Caco-2 (cell line): ENCODE measurements at regions not wholly inside any gene's neighbourhood (a gene's known extent, or its start where the extent isn't known, plus 50 kb on each side); places are given as distances from the start of the nearest gene placed in this dataset.

ENCODE experiments used
- BruUV-seq: library from RNA; stranded (reverse); fragments of 400-500 nt; replicated peaks from 2 replicates; lab custom pipeline; 2021; lab: Mats Ljungman, UMichigan
- CTCF ChIA-PET: fragments of 300-600 bp; sonication (Branson Sonifier 250); formaldehyde crosslinking; loops from one replicate; lab custom pipeline; 2022; ENCODE audit warnings: antibody characterized with exemption; lab: Charles Lee
- POLR2A ChIA-PET: fragments of 300-600 bp; sonication (Branson Sonifier 250); formaldehyde crosslinking; loops from one replicate; lab custom pipeline; 2022; ENCODE audit warnings: antibody characterized with exemption; lab: Charles Lee
- DNase-seq, 2 experiments: peaks; one replicate each; pipeline versions ENCODE4 v3.0.0 to v3.0.0-alpha.2; 2020 to 2022
- H3K27me3 ChIP-seq: replicated peaks from 2 replicates; pipeline ENCODE4 v1.6.0; 2011; ENCODE audit warnings: low read length; ENCODE audit not compliant: control insufficient read depth, insufficient read depth
- H3K36me3 ChIP-seq: 2 replicates; pipeline ENCODE4 v1.5.1; 2011; ENCODE audit warnings: low read length; ENCODE audit not compliant: control insufficient read depth, insufficient read depth
- H3K4me1 ChIP-seq: fragments of 250-450 bp; sonication (Bioruptor Pico); 2 replicates; pipeline ENCODE4 v1.5.1; 2020; ENCODE audit warnings: mild to moderate bottlenecking
- H3K4me3 ChIP-seq: 2 replicates; pipeline ENCODE4 v1.5.1; 2011; ENCODE audit warnings: low read depth, mild to moderate bottlenecking, control low read depth, low read length
- H3K9me3 ChIP-seq: fragments of 250-450 bp; sonication (Bioruptor Pico); 2 replicates; pipeline ENCODE4 v1.5.1; 2020; ENCODE audit warnings: mild to moderate bottlenecking, moderate library complexity
- H3K27ac Mint-ChIP-seq: one replicate; pipeline ENCODE4 v1.8.0; 2022; ENCODE audit warnings: mixed read lengths; ENCODE audit not compliant: unreplicated experiment
- H3K27me3 Mint-ChIP-seq: one replicate; pipeline ENCODE4 v1.8.0; 2022; ENCODE audit warnings: mixed read lengths; ENCODE audit not compliant: insufficient read depth, unreplicated experiment
- H3K36me3 Mint-ChIP-seq: one replicate; pipeline ENCODE4 v1.8.0; 2022; ENCODE audit warnings: mild to moderate bottlenecking, mixed read lengths; ENCODE audit not compliant: insufficient read depth, unreplicated experiment
- H3K4me1 Mint-ChIP-seq: one replicate; pipeline ENCODE4 v1.8.0; 2022; ENCODE audit warnings: low read depth, mixed read lengths; ENCODE audit not compliant: unreplicated experiment
- H3K4me3 Mint-ChIP-seq: one replicate; pipeline ENCODE4 v1.8.0; 2022; ENCODE audit warnings: mild to moderate bottlenecking, moderate library complexity, mixed read lengths; ENCODE audit not compliant: unreplicated experiment
- H3K9me3 Mint-ChIP-seq: one replicate; pipeline ENCODE4 v1.8.0; 2022; ENCODE audit warnings: mixed read lengths; ENCODE audit not compliant: unreplicated experiment
- CTCF ChIP-seq, 2 experiments: fragments of 200-600 bp in 1 of 2; IDR thresholded peaks; 1 replicate in 1 of 2; 2 replicates in 1 of 2; pipeline versions ENCODE4 v1.5.1 to v1.8.0; 2011 to 2022; ENCODE audit warnings: antibody characterized with exemption in 1 of 2, control low read depth in 1 of 2, inconsistent platforms in 1 of 2, low read depth in 1 of 2, low read length in 1 of 2, mild to moderate bottlenecking in 1 of 2, moderate library complexity in 1 of 2; ENCODE audit not compliant: insufficient read depth in 1 of 2, severe bottlenecking in 1 of 2, unreplicated experiment in 1 of 2
- intact Hi-C: fragments of 100-400 bp; cut with micrococcal nuclease; formaldehyde crosslinking; loops from one replicate; pipeline ENCODE4 v1.10.0; 2022; ENCODE audit not compliant: unreplicated experiment

GRCh38 chr13:105915146-105915850, 620.2 kb downstream of the EFNB2 start:
- no peak for TF ChIP-seq CTCF (IDR thresholded peaks at IDR 0.05; ENCODE audit: insufficient read depth in 1 of 2, low read depth in 1 of 2, low read length in 1 of 2, severe bottlenecking in 1 of 2, unreplicated experiment in 1 of 2)
- POLR2A ChIA-PET: no interaction called here
- Mint-ChIP-seq H3K9me3 (no peaks in the 10 kb centered on the region), H3K27ac (no peak overlapping the region), H3K4me3 (no peak overlapping the region), H3K27me3 (no peaks in the 10 kb centered on the region), H3K36me3 (no peaks in the 10 kb centered on the region), H3K4me1 (peaks cover 14% of the 10 kb centered on the region)
- CTCF ChIA-PET: no interaction called here
- no peaks in the 10 kb centered on the region for H3K9me3 ChIP-seq
- H3K4me3 ChIP-seq: no peak overlapping the region
- peaks cover 17% of the 10 kb centered on the region for H3K4me1 ChIP-seq
- DNase-seq: no peak
- H3K27me3 ChIP-seq: no peaks in the 10 kb centered on the region
- no TSS peak for BruUV-seq
- intact Hi-C loops: no loop called here
- H3K36me3 ChIP-seq: no peaks in the 10 kb centered on the region

- no peaks in the 10 kb centered on the region for H3K36me3 Mint-ChIP-seq
- no peak overlapping the region for H3K4me3 Mint-ChIP-seq
- no peaks in the 10 kb centered on the region for H3K27me3 Mint-ChIP-seq
- Histone ChIP-seq H3K27me3 (no peaks in the 10 kb centered on the region), H3K9me3 (no peaks in the 10 kb centered on the region), H3K4me3 (no peak overlapping the region), H3K36me3 (no peaks in the 10 kb centered on the region), H3K4me1 (peaks cover 9% of the 10 kb centered on the region)
- ChIA-PET POLR2A (no interaction called here), CTCF (no interaction called here)
- TF ChIP-seq CTCF (IDR thresholded peaks at IDR 0.05; ENCODE audit: insufficient read depth in 1 of 2, low read depth in 1 of 2, low read length in 1 of 2, severe bottlenecking in 1 of 2, unreplicated experiment in 1 of 2): no peak
- H3K9me3 Mint-ChIP-seq: no peaks in the 10 kb centered on the region
- intact Hi-C loops: no loop called here
- no peak for DNase-seq
- no peak overlapping the region for H3K27ac Mint-ChIP-seq
- peaks cover 13% of the 10 kb centered on the region for H3K4me1 Mint-ChIP-seq
- BruUV-seq: no TSS peak
These were observed 621.0 kb downstream of the EFNB2 start for GRCh38 chr13:105914291-105915036.

GRCh38 chr13:105908586-105908985, 626.9 kb downstream of the EFNB2 start:
- Histone ChIP-seq H3K36me3 (no peaks in the 10 kb centered on the region), H3K9me3 (no peaks in the 10 kb centered on the region), H3K27me3 (no peaks in the 10 kb centered on the region), H3K4me1 (no peaks in the 10 kb centered on the region), H3K4me3 (no peak overlapping the region)
- TF ChIP-seq CTCF (IDR thresholded peaks at IDR 0.05; ENCODE audit: insufficient read depth in 1 of 2, low read depth in 1 of 2, low read length in 1 of 2, severe bottlenecking in 1 of 2, unreplicated experiment in 1 of 2): no peak
- no peak for DNase-seq
- intact Hi-C loops: no loop called here
- Mint-ChIP-seq H3K36me3 (no peaks in the 10 kb centered on the region), H3K4me1 (peaks cover 21% of the 10 kb centered on the region), H3K4me3 (no peak overlapping the region), H3K9me3 (no peaks in the 10 kb centered on the region), H3K27ac (no peak overlapping the region), H3K27me3 (no peaks in the 10 kb centered on the region)
- ChIA-PET POLR2A (no interaction called here), CTCF (no interaction called here)
- BruUV-seq: no TSS peak
